ENCODE measurements at regions not wholly inside any gene's neighbourhood (a gene's known extent, or its start where the extent isn't known, plus 50 kb on each side); places are given as distances from the start of the nearest gene placed in this dataset.

DNA sequence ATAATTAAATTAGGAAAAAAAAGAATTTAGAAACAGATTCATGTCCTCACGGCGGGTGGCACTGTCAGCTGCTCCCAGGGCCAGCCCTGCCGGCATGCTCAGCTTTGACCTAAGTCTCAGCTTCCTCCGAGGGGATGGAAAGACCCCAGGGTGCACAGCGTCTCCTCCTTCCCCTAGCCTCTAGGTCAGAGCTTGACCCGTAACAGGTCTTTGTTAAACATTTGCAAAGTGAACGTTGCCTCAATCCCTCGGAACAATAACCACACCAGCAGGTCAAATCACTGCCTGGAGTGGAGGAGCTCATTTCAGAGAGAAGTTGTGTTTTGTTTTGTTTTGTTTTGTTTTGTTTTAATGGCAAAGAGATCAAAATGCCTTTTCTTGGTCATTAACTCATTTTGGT is 171.3 kb downstream of the TMEM18 start:
- TF ChIP-seq, protein P1, sequence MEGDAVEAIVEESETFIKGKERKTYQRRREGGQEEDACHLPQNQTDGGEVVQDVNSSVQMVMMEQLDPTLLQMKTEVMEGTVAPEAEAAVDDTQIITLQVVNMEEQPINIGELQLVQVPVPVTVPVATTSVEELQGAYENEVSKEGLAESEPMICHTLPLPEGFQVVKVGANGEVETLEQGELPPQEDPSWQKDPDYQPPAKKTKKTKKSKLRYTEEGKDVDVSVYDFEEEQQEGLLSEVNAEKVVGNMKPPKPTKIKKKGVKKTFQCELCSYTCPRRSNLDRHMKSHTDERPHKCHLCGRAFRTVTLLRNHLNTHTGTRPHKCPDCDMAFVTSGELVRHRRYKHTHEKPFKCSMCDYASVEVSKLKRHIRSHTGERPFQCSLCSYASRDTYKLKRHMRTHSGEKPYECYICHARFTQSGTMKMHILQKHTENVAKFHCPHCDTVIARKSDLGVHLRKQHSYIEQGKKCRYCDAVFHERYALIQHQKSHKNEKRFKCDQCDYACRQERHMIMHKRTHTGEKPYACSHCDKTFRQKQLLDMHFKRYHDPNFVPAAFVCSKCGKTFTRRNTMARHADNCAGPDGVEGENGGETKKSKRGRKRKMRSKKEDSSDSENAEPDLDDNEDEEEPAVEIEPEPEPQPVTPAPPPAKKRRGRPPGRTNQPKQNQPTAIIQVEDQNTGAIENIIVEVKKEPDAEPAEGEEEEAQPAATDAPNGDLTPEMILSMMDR (IDR thresholded peaks at IDR 0.05; ENCODE audit: unreplicated experiment), result no peak
- H3K36me3 Mint-ChIP-seq (ENCODE audit: low read depth, unreplicated experiment), result no peaks in the 10 kb centered on the region

DNA sequence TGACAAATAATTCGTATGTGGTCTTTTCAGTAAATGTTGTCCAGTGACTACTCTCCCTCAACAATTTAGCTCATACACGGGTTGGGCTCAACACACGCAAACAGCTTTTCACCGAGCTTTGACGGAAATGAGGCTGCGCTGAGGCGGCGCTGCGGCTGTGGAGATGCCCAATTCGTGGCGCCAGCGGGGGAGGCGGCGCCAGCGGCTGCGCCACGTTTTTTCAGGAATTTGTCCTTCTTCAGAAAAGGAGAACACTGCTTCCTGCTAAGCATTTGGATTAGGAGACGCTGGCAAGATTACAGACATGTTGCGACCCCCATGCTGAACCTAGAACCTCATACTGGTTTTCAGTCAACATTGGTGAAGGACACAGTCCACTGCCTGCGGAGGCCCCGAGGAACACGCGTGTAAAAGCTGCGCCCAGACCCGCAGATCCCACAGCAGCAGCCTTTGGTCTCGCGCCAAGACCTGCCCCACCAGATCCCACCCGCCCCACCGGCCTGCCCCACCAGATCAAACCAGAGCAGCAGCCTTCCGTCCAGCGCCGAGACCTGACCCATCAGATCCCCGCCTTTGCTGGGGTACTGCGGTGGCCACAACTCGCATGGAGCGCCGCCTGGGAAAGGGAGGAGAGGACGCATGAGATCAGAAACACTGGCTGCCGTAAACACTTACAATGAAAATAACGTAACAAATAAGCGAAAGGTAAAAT is 173.8 kb downstream of the TMEM18 start:
- TF ChIP-seq, protein P1 (IDR thresholded peaks at IDR 0.05; ENCODE audit: unreplicated experiment), result no peak
- no peak overlapping the region for H3K4me3 Mint-ChIP-seq (ENCODE audit: unreplicated experiment)
- peaks cover 2% of the 10 kb centered on the region for H3K27me3 Mint-ChIP-seq (ENCODE audit: unreplicated experiment)
- H3K36me3 Mint-ChIP-seq (ENCODE audit: low read depth, unreplicated experiment), result no peaks in the 10 kb centered on the region
- H3K27ac Mint-ChIP-seq (ENCODE audit: unreplicated experiment), result no peak overlapping the region
- H3K9me3 Mint-ChIP-seq (ENCODE audit: unreplicated experiment), result no peaks in the 10 kb centered on the region
- no peaks in the 10 kb centered on the region for H3K4me1 Mint-ChIP-seq (ENCODE audit: unreplicated experiment)
- DNase-seq (ENCODE audit: low spot score), result no peak

More for the DNA sequence above, 171.3 kb downstream of the TMEM18 start:
- no peak for DNase-seq (ENCODE audit: low spot score)
- no peak overlapping the region for H3K4me3 Mint-ChIP-seq (ENCODE audit: unreplicated experiment)
- H3K27me3 Mint-ChIP-seq (ENCODE audit: unreplicated experiment), result peaks cover 4% of the 10 kb centered on the region
- no peaks in the 10 kb centered on the region for H3K9me3 Mint-ChIP-seq (ENCODE audit: unreplicated experiment)
- no peaks in the 10 kb centered on the region for H3K4me1 Mint-ChIP-seq (ENCODE audit: unreplicated experiment)
- H3K27ac Mint-ChIP-seq (ENCODE audit: unreplicated experiment), result no peak overlapping the region

DNA sequence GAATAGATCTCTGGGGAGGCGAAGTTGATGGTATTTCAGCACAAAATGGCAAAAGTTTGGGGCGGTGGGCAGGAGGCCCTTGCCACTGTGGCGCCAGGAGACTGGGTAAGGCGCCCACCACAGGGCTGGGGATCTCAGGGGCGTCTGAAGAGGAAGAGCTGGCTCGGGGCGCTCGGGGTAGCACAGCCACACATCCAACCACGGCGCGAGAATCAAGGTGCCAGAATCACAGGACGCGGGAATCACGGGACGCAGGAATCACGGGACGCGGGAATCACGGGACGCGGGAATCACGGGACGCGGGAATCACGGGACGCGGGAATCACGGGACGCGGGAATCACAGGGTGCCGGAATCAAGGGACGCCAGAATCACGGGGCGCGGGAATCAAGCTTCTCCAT is 174.4 kb downstream of the TMEM18 start:
- Mint-ChIP-seq H3K4me1 (ENCODE audit: unreplicated experiment) (no peaks in the 10 kb centered on the region), H3K9me3 (ENCODE audit: unreplicated experiment) (no peaks in the 10 kb centered on the region), H3K36me3 (ENCODE audit: low read depth, unreplicated experiment) (no peaks in the 10 kb centered on the region), H3K4me3 (ENCODE audit: unreplicated experiment) (no peak overlapping the region), H3K27me3 (ENCODE audit: unreplicated experiment) (peaks cover 2% of the 10 kb centered on the region), H3K27ac (ENCODE audit: unreplicated experiment) (no peak overlapping the region)
- TF ChIP-seq, protein P1 (IDR thresholded peaks at IDR 0.05; ENCODE audit: unreplicated experiment), result no peak
- no peak for DNase-seq (ENCODE audit: low spot score)

DNA sequence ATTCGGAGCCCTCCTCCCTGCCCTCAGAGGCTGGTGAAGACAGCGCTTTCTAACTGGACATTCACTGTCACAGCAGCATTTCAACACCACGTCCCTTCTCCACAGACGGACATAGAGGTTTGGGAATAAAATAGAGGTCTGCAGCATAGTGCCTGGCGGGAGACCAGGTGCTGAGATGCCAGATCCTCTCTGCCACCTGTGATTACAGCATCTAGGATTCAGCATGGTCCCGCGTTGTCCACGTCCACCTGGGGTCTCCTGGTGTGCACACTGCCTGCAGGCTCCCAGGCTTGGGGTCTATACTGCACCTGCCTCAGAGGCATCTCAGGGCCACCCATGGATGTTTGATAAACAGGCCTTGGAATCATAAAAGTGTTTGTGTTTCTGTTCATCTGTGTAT is 175.5 kb downstream of the TMEM18 start:
- no peak overlapping the region for H3K4me3 Mint-ChIP-seq (ENCODE audit: unreplicated experiment)
- no peak for DNase-seq (ENCODE audit: low spot score)
- TF ChIP-seq, protein P1 (IDR thresholded peaks at IDR 0.05; ENCODE audit: unreplicated experiment), result no peak
- H3K27me3 Mint-ChIP-seq (ENCODE audit: unreplicated experiment), result peaks cover 2% of the 10 kb centered on the region
- H3K27ac Mint-ChIP-seq (ENCODE audit: unreplicated experiment), result no peak overlapping the region
- no peaks in the 10 kb centered on the region for H3K36me3 Mint-ChIP-seq (ENCODE audit: low read depth, unreplicated experiment)
- H3K4me1 Mint-ChIP-seq (ENCODE audit: unreplicated experiment), result peaks cover 5% of the 10 kb centered on the region
- no peaks in the 10 kb centered on the region for H3K9me3 Mint-ChIP-seq (ENCODE audit: unreplicated experiment)

DNA sequence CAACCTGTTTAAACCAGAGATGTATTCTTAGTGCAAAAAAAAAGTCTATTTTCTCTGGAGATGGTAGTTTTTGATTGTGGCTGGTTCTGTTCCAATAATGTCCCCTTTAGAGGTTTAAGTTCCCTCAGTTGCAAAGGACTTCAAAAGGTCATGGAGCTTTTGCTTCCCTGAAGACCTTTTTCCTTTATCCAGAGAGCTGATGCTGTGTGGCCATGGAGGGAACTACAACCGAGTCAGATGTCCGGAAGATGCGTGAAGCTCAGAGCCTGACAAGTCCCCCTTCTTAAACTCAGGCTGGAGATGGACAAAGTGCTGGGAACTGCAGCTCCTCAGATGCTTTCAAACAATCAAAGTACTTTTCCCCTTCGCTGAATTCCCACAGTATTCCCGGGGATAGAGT is 176.1 kb downstream of the TMEM18 start:
- Mint-ChIP-seq H3K9me3 (ENCODE audit: unreplicated experiment) (no peaks in the 10 kb centered on the region), H3K27me3 (ENCODE audit: unreplicated experiment) (peaks cover 2% of the 10 kb centered on the region), H3K27ac (ENCODE audit: unreplicated experiment) (no peak overlapping the region), H3K4me3 (ENCODE audit: unreplicated experiment) (no peak overlapping the region), H3K36me3 (ENCODE audit: low read depth, unreplicated experiment) (no peaks in the 10 kb centered on the region), H3K4me1 (ENCODE audit: unreplicated experiment) (peaks cover 10% of the 10 kb centered on the region)
- TF ChIP-seq, protein P1 (IDR thresholded peaks at IDR 0.05; ENCODE audit: unreplicated experiment), result peak; percentile 41
- DNase-seq (ENCODE audit: low spot score), result peak; percentile 27

Data from endothelial cell (in vitro differentiated cells).